COLO668 (cell line): ENCODE measurements at regions not wholly inside any gene's neighbourhood (a gene's known extent, or its start where the extent isn't known, plus 50 kb on each side); places are given as distances from the start of the nearest gene placed in this dataset.
"Not testable (repeated sequence)": the region's sequence is repeated elsewhere in the genome, so short reads cannot be mapped to it uniquely, and the experiment has no call there.

ENCODE experiments used
- DNase-seq: peaks from one replicate; lab custom pipeline; 2025; ENCODE audit not compliant: unreplicated experiment; lab: John Stamatoyannopoulos, UW

DNA sequence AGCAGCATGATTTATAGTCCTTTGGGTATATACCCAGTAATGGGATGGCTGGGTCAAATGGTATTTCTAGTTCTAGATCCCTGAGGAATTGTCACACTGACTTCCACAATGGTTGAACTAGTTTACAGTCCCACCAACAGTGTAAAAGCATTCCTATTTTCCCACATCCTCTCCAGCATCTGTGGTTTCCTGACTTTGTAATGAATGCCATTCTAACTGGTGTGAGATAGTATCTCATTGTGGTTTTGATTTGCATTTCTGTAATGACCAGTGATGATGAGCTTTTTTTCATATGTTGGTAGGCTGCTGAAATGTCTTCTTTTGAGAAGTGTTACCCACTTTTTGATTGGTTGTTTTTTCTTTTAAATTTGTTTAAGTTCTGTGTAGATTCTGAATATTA, 245.2 kb downstream of the SYT10 start:
- not testable (repeated sequence) for DNase-seq

DNA sequence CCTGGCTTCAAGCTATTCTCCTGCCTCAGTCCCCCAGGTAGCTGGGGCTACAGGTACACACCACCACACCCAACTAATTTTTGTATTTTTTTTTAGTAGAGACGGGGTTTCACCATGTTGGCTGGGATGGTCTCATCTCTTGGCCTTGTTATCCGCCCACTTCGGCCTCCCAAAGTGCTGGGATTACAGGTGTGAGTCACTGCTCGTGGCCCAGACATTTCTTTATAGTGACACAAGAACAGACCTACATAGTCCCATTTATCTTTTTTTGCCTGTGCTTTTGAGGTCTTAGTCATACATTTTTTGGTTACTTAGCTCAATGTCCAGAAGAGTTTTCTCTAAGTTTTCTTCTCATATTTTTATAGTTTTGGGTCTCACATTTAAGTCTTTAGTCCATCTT, 247.4 kb downstream of the SYT10 start:
- DNase-seq, result no peak

DNA sequence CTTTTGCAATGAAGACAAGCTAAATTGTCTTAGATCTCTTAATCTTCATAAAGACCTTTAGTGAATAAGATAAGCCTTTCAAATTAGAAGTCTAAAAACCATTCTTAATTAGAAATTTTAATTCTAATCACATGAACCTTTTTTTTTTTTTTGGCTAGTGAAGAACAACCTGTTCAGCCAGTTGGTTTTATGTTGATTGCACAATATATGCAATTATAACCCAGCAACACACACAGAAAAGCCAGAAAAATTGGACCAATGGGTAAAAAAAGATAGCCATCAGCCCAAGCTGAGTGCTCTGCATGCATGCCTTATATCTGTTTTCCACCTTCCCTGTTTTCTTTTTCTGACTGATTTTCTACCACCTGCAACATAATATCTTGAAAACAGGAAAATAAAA, 252.2 kb downstream of the SYT10 start:
- no peak for DNase-seq

GRCh38 chr12:33184161-33184560, 255.5 kb downstream of the SYT10 start:
- no peak for DNase-seq

GRCh38 chr12:33182485-33182884, 257.1 kb downstream of the SYT10 start:
- no peak for DNase-seq

DNA sequence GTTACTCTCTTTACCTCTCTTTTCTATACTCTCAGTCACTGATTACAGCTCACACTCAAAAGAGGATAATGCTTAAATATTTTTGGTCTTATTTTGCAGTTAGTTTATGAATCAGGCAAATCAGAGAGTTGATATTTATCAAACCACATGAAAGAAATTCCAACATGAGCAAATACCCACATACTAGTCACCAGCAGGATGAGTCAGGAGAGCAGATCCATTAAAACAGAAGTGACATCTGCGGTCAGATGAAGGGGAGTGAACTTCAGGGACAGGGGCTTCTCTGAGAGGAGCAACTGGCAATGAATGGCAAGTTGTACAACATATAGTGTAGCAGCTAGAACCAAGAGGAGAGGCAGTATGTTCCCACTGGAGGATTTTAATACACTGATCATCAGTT, 258.7 kb downstream of the SYT10 start:
- no peak for DNase-seq

GRCh38 chr12:33166260-33166659, 269.7 kb upstream of the PKP2 start:
- not testable (repeated sequence) for DNase-seq

DNA sequence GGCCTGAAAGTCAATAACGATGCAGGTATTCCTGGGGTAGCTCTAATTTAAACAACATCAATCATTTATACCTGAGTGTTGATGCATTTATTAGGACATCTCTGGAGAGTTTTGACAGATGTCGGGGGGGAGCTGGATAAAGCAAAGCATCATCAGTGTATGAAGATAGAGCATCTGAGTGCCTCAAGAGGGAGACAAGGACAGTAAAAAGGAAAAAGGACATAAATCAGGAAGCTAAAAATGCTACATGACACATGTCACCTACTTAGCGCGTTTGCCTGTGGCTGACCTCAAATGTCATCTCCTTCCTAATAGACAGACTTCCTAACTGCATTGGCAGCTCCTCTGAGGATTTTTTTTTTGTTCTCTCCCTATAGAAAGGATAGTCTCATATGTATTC, 259.5 kb upstream of the PKP2 start:
- DNase-seq, result no peak

DNA sequence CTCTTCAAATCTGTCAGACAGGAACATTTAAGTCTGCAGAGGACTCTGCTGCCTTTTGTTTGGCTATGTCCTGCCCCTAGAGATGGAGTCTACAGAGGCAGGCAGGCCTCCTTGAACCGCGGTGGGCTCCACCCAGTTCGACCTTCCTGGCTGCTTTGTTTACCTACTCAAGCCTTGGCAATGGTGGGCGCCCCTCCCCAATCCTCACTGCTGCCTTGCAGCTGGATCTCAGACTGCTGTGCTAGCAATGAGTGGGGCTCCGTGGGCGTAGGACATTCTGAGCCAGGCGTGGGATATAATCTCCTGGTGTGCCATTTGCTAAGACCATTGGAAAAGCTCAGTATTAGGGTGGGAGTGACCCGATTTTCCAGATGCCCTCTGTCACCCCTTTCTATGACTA, 250.7 kb upstream of the PKP2 start:
- DNase-seq, result not testable (repeated sequence)

DNA sequence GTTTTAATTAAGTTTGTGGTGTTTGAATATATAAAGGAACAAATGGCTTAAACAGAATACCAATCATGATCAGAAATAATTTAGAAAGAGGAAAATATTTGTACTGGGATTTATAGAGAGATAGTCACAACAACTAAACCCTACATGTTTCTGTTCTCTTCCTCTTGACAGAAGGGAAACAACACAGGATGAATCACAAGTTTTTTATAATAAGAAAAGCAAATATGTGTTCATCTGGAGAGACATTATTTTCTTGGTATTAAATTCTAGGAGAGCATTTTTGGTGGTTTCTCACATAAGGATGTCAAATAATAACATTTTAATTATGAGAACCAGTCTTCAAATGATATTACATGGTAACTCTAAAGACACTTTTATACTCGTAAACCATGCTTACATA, 232.9 kb upstream of the PKP2 start:
- no peak for DNase-seq

- DNase-seq, result no peak
These were observed 229.2 kb upstream of the PKP2 start for GRCh38 chr12:33125755-33126154.

DNA sequence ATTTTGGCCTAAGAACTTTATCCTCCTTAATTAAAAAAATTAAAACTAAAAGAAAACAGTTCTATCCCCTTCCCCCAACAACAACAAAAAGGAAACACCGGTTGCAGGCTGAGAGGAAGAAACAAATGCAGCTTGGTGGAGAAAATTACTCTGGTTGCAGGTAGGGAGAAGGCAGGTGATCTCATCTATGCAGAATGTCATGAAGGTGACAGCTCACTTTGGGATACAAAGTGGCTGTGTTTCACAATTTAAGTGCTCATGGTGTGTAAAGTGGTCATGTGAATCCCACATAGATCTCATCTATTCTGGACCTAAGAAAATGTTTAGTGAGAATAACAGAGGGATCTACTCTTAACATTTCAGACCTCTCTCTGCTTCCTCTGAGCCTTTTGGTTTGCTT, 219.7 kb upstream of the PKP2 start:
- no peak for DNase-seq

DNA sequence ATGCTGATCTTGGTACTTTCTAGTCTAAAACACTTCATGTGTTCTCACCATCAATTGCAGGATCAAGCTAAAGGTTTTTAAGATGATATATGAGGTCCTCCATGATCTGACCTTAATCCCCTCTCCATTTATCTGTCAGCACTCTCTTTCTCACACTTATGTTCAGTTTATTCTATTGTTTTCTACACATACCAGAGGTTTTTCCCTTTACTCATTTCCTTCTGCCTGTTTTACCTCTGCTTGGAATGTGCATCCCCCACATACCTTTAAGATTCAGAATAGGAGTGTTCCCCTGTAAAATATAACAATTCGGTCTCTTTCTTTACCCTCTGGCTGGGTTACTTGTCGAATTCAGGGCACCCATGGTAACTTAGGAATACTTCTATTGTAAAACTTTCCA, 219.1 kb upstream of the PKP2 start:
- DNase-seq, result no peak

DNA sequence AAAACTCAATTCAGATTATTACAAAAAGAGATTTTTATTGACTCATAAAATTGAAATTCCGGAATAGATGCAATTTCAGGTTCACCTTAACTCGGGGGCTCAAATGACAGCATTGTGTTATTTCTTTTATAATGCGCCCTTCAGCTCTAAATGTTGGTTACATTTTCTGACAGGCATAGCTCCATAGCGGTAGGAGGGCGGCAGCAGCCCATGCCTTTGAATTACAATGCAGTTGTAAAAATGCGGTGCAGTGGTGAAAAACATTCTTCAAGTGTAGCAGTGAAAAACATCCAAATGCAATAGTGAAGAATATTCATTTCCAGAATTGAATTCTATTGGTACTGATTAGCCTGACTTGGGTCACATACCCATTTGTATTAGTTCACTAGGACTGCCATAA, 215.3 kb upstream of the PKP2 start:
- no peak for DNase-seq

GRCh38 chr12:33107827-33108226, 211.2 kb upstream of the PKP2 start:
- not testable (repeated sequence) for DNase-seq

- no peak for DNase-seq
These were observed 197.0 kb upstream of the PKP2 start for GRCh38 chr12:33093534-33093933.

DNA sequence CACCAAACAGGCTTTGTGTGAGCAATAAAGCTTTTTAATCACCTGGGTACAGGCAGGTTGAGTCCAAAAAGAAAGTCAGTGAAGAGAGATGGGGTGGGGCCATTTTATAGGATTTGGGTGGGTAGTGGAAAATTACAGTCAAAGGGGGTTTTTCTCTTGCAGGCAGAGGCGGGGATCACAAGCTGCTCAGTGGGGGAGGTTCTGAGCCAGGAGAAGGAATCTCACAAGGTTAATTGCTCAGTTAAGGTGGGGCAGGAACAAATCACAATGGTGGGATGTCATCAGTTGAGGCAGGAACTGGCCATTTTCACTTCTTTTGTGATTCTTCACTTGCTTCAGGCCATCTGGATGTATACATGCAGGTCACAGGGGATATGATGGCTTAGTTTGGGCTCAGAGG, 191.3 kb upstream of the PKP2 start:
- not testable (repeated sequence) for DNase-seq

- not testable (repeated sequence) for DNase-seq
These were observed 179.8 kb upstream of the PKP2 start for GRCh38 chr12:33076401-33076800.

GRCh38 chr12:33075130-33075766, 178.7 kb upstream of the PKP2 start:
- not testable (repeated sequence) for DNase-seq

GRCh38 chr12:33061844-33062243, 165.3 kb upstream of the PKP2 start:
- no peak for DNase-seq

DNA sequence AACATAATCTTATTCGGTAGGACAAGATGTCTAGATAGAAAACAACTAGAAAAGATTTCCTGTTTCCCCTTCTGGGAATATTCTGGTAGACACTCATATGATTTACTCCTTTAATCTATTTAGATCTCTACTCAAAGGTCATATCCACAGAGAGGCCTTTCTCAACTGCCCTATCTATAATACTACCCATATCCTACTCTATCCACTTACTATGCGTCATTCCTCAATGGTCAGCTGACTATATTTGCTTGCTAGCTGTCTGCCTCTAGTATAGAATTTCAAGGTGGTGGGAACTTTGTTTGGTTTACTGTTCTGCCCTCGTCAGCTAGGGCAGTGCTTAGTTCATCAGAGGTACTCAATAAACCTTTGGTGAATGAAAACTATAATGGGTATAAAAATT, 157.8 kb upstream of the PKP2 start:
- DNase-seq, result no peak

GRCh38 chr12:33052141-33053051, 155.8 kb upstream of the PKP2 start:
- DNase-seq, result no peak
